Sigmoid colon (tissue), 4 donors: ENCODE measurements at regions not wholly inside any gene's neighbourhood (a gene's known extent, or its start where the extent isn't known, plus 50 kb on each side); places are given as distances from the start of the nearest gene placed in this dataset.

Experiments
- CTCF ChIP-seq, 4 experiments: fragments of 450-650 bp in 3 of 4; fragments of 200-600 bp in 1 of 4; IDR thresholded peaks; one replicate each; pipeline ENCODE4 v1.5.1; 2016 to 2019; ENCODE audit warnings: antibody characterized with exemption in 4 of 4, mild to moderate bottlenecking in 3 of 4, moderate library complexity in 2 of 4
- POLR2A ChIP-seq, 2 donors: fragments of 450-650 bp; IDR thresholded peaks; one replicate each; pipeline ENCODE4 v1.6.1; 2016; ENCODE audit warnings: antibody characterized with exemption in 2 of 2, mild to moderate bottlenecking in 2 of 2, moderate library complexity in 2 of 2
- POLR2AphosphoS5 ChIP-seq, 4 donors: sonication (generic); formaldehyde crosslinking; IDR thresholded peaks; one replicate each; pipeline ENCODE4 v1.6.1; 2017; ENCODE audit warnings: antibody characterized with exemption in 4 of 4

- TF ChIP-seq POLR2A (IDR thresholded peaks at IDR 0.05): no peak
- no peak for TF ChIP-seq CTCF (IDR thresholded peaks at IDR 0.05)
- TF ChIP-seq POLR2AphosphoS5 (IDR thresholded peaks at IDR 0.05): no peak
Measured at GRCh38 chr22:22414266-22414665, 94.3 kb downstream of the ZNF280B start.
